CD4-positive, alpha-beta T cell treated with Interleukin-4 for 4 hours (primary cell): ENCODE measurements at regions not wholly inside any gene's neighbourhood (a gene's known extent, or its start where the extent isn't known, plus 50 kb on each side); places are given as distances from the start of the nearest gene placed in this dataset.
"Not testable (repeated sequence)": the region's sequence is repeated elsewhere in the genome, so short reads cannot be mapped to it uniquely, and the experiment has no call there.

Source experiments
- DNase-seq: peaks from one replicate; pipeline ENCODE4 v3.0.0-alpha.2; 2020

GRCh38 chr12:66776974-66777373 lies 98.1 kb upstream of the GRIP1 start:
- peak; percentile 21 for DNase-seq

- DNase-seq = no peak
Measured at GRCh38 chr12:66779466-66779865, 100.6 kb upstream of the GRIP1 start.

- no peak for DNase-seq
Measured at GRCh38 chr12:66786531-66787308, 107.8 kb upstream of the GRIP1 start.

GRCh38 chr12:66799551-66799950 lies 120.7 kb upstream of the GRIP1 start:
- no peak for DNase-seq

GRCh38 chr12:66800046-66800445 lies 121.2 kb upstream of the GRIP1 start:
- no peak for DNase-seq

GRCh38 chr12:66803930-66804329 lies 125.1 kb upstream of the GRIP1 start:
- DNase-seq = no peak

GRCh38 chr12:66804563-66804974 lies 125.7 kb upstream of the GRIP1 start:
- no peak for DNase-seq

- DNase-seq = no peak
Measured at GRCh38 chr12:66808606-66809005, 129.7 kb upstream of the GRIP1 start.

GRCh38 chr12:66813137-66813892 lies 134.4 kb upstream of the GRIP1 start:
- no peak for DNase-seq

GRCh38 chr12:66819587-66819986 lies 140.7 kb upstream of the GRIP1 start:
- no peak for DNase-seq

GRCh38 chr12:66822961-66823360 lies 144.1 kb upstream of the GRIP1 start:
- no peak for DNase-seq

GRCh38 chr12:66823857-66824570 lies 145.1 kb upstream of the GRIP1 start:
- no peak for DNase-seq

- not testable (repeated sequence) for DNase-seq
Measured at GRCh38 chr12:66825921-66826320, 147.0 kb upstream of the GRIP1 start.

- peak; percentile 14 for DNase-seq
Measured at GRCh38 chr12:66829660-66830325, 150.9 kb upstream of the GRIP1 start.

GRCh38 chr12:66831495-66831894 lies 152.6 kb upstream of the GRIP1 start:
- DNase-seq = no peak

- no peak for DNase-seq
Measured at GRCh38 chr12:66832997-66833396, 154.1 kb upstream of the GRIP1 start.

- no peak for DNase-seq
Measured at GRCh38 chr12:66836623-66837310, 157.9 kb upstream of the GRIP1 start.

- no peak for DNase-seq
Measured at GRCh38 chr12:66837311-66837627, 158.4 kb upstream of the GRIP1 start.

GRCh38 chr12:66838366-66838765 lies 159.5 kb upstream of the GRIP1 start:
- no peak for DNase-seq

- DNase-seq = no peak
Measured at GRCh38 chr12:66848967-66849366, 170.1 kb upstream of the GRIP1 start.

GRCh38 chr12:66851134-66851533 lies 172.3 kb upstream of the GRIP1 start:
- DNase-seq = no peak

GRCh38 chr12:66852091-66852490 lies 173.2 kb upstream of the GRIP1 start:
- DNase-seq = no peak

GRCh38 chr12:66852765-66853164 lies 173.9 kb upstream of the GRIP1 start:
- no peak for DNase-seq
